ENCODE measurements at regions not wholly inside any gene's neighbourhood (a gene's known extent, or its start where the extent isn't known, plus 50 kb on each side); places are given as distances from the start of the nearest gene placed in this dataset.

- H3K9me3 Mint-ChIP-seq = peaks cover 49% of the 10 kb centered on the region
- no peak for TF ChIP-seq SMAD3 (CRISPR knock-in tag; IDR thresholded peaks at IDR 0.05; ENCODE audit: borderline replicate concordance)
- TF ChIP-seq CREB1 (CRISPR knock-in tag; IDR thresholded peaks at IDR 0.05) = no peak
- TF ChIP-seq MAX (CRISPR knock-in tag; IDR thresholded peaks at IDR 0.05) = no peak
- TF ChIP-seq E2F4 (CRISPR knock-in tag; IDR thresholded peaks at IDR 0.05; ENCODE audit: borderline replicate concordance, low read depth) = no peak
- ChIA-PET CTCF (no interaction called here), POLR2A (no interaction called here)
- peaks cover 43% of the 10 kb centered on the region for H3K36me3 Mint-ChIP-seq
- ATAC-seq = no peak
- H3K4me1 Mint-ChIP-seq = peaks cover 29% of the 10 kb centered on the region
- H3K27me3 Mint-ChIP-seq (ENCODE audit: low read depth) = peaks cover 16% of the 10 kb centered on the region
- H3K4me3 Mint-ChIP-seq = no peak overlapping the region
- DNase-seq (ENCODE audit: low spot score) = no peak
- no peak overlapping the region for H3K27ac Mint-ChIP-seq
Measured at GRCh38 chr2:150856596-150857281, 369.3 kb upstream of the RND3 start.

- no peak for TF ChIP-seq CBFB (CRISPR knock-in tag; IDR thresholded peaks at IDR 0.05; ENCODE audit: low read depth)
- H3K36me3 Mint-ChIP-seq = peaks cover 69% of the 10 kb centered on the region
- no peak overlapping the region for H3K27ac Mint-ChIP-seq
- ChIA-PET CTCF (no interaction called here), POLR2A (no interaction called here)
- H3K9me3 Mint-ChIP-seq = peaks cover 65% of the 10 kb centered on the region
- no peak for DNase-seq (ENCODE audit: low spot score)
- peaks cover 30% of the 10 kb centered on the region for H3K27me3 Mint-ChIP-seq (ENCODE audit: low read depth)
- no peak overlapping the region for H3K4me3 Mint-ChIP-seq
- no peak for ATAC-seq
- peaks cover 25% of the 10 kb centered on the region for H3K4me1 Mint-ChIP-seq
Measured at GRCh38 chr2:150853263-150853662, 365.8 kb upstream of the RND3 start.

- TF ChIP-seq FOXK1 (CRISPR knock-in tag; IDR thresholded peaks at IDR 0.05) = no peak
- TF ChIP-seq, protein P1, sequence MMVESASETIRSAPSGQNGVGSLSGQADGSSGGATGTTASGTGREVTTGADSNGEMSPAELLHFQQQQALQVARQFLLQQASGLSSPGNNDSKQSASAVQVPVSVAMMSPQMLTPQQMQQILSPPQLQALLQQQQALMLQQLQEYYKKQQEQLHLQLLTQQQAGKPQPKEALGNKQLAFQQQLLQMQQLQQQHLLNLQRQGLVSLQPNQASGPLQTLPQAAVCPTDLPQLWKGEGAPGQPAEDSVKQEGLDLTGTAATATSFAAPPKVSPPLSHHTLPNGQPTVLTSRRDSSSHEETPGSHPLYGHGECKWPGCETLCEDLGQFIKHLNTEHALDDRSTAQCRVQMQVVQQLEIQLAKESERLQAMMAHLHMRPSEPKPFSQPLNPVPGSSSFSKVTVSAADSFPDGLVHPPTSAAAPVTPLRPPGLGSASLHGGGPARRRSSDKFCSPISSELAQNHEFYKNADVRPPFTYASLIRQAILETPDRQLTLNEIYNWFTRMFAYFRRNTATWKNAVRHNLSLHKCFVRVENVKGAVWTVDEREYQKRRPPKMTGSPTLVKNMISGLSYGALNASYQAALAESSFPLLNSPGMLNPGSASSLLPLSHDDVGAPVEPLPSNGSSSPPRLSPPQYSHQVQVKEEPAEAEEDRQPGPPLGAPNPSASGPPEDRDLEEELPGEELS (CRISPR knock-in tag; IDR thresholded peaks at IDR 0.05) = no peak
- no peak for TF ChIP-seq ZNF232 (CRISPR knock-in tag; IDR thresholded peaks at IDR 0.05)
- no peak for TF ChIP-seq PRRX2 (CRISPR knock-in tag; IDR thresholded peaks at IDR 0.05)
- TF ChIP-seq, protein P2, sequence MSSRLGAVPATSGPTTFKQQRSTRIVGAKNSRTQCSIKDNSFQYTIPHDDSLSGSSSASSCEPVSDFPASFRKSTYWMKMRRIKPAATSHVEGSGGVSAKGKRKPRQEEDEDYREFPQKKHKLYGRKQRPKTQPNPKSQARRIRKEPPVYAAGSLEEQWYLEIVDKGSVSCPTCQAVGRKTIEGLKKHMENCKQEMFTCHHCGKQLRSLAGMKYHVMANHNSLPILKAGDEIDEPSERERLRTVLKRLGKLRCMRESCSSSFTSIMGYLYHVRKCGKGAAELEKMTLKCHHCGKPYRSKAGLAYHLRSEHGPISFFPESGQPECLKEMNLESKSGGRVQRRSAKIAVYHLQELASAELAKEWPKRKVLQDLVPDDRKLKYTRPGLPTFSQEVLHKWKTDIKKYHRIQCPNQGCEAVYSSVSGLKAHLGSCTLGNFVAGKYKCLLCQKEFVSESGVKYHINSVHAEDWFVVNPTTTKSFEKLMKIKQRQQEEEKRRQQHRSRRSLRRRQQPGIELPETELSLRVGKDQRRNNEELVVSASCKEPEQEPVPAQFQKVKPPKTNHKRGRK (CRISPR knock-in tag; IDR thresholded peaks at IDR 0.05; ENCODE audit: borderline replicate concordance) = no peak
- no peak for TF ChIP-seq ZNF219 (CRISPR knock-in tag; IDR thresholded peaks at IDR 0.05; ENCODE audit: borderline replicate concordance)
- TF ChIP-seq E2F4 (CRISPR knock-in tag; IDR thresholded peaks at IDR 0.05; ENCODE audit: borderline replicate concordance, low read depth) = no peak
- no peak for TF ChIP-seq FOXJ3 (CRISPR knock-in tag; IDR thresholded peaks at IDR 0.05; ENCODE audit: borderline replicate concordance)
- no peak for TF ChIP-seq ZNF138 (CRISPR knock-in tag; conservative IDR thresholded peaks at IDR 0.05)
- no peak for TF ChIP-seq ZNF423 (CRISPR knock-in tag; IDR thresholded peaks at IDR 0.05)
- no peak for TF ChIP-seq AR (CRISPR knock-in tag; IDR thresholded peaks at IDR 0.05)
- TF ChIP-seq USF2 (CRISPR knock-in tag; IDR thresholded peaks at IDR 0.05) = no peak
- TF ChIP-seq SMAD3 (CRISPR knock-in tag; IDR thresholded peaks at IDR 0.05; ENCODE audit: borderline replicate concordance) = no peak
- TF ChIP-seq, protein P3, sequence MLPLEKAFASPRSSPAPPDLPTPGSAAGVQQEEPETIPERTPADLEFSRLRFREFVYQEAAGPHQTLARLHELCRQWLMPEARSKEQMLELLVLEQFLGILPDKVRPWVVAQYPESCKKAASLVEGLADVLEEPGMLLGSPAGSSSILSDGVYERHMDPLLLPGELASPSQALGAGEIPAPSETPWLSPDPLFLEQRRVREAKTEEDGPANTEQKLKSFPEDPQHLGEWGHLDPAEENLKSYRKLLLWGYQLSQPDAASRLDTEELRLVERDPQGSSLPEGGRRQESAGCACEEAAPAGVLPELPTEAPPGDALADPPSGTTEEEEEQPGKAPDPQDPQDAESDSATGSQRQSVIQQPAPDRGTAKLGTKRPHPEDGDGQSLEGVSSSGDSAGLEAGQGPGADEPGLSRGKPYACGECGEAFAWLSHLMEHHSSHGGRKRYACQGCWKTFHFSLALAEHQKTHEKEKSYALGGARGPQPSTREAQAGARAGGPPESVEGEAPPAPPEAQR (CRISPR knock-in tag; IDR thresholded peaks at IDR 0.05) = no peak
- DNase-seq (ENCODE audit: low spot score) (no peak), ATAC-seq (no peak)
- no peak overlapping the region for H3K27ac Mint-ChIP-seq
- peaks cover 49% of the 10 kb centered on the region for H3K36me3 Mint-ChIP-seq
- peaks cover 30% of the 10 kb centered on the region for H3K27me3 Mint-ChIP-seq (ENCODE audit: low read depth)
- ChIA-PET POLR2A (no interaction called here), CTCF (no interaction called here)
- peaks cover 48% of the 10 kb centered on the region for H3K4me1 Mint-ChIP-seq
- H3K9me3 Mint-ChIP-seq = peaks cover 45% of the 10 kb centered on the region
- no peak overlapping the region for H3K4me3 Mint-ChIP-seq
Measured at GRCh38 chr2:150850641-150851040, 363.2 kb upstream of the RND3 start.

All from WTC11 (cell line).